CD4-positive, CD25-positive, alpha-beta regulatory T cell (primary cell): ENCODE measurements at regions not wholly inside any gene's neighbourhood (a gene's known extent, or its start where the extent isn't known, plus 50 kb on each side); places are given as distances from the start of the nearest gene placed in this dataset.

Experiments used
- ATAC-seq, 2 donors: fragments of 150-1000 bp; cut with Tn5 transposase; one replicate each; pipeline ENCODE4 v1.10.0; 2021; ENCODE audit warnings: low read depth in 2 of 2, moderate number of reproducible peaks in 2 of 2, moderate library complexity in 1 of 2
- DNase-seq, 3 donors: peaks; one replicate each; pipeline versions ENCODE4 v3.0.0 to v3.0.0-alpha.2; 2012 to 2022; ENCODE audit warnings: mixed read lengths in 1 of 3
- H3K27ac ChIP-seq: one replicate; pipeline ENCODE4 v1.7.0; 2013; ENCODE audit warnings: mild to moderate bottlenecking, low read length; ENCODE audit not compliant: insufficient read depth, poor library complexity, severe bottlenecking
- H3K27me3 ChIP-seq: one replicate; pipeline ENCODE4 v1.7.0; 2013; ENCODE audit warnings: low read length; ENCODE audit not compliant: control insufficient read depth, insufficient read depth
- H3K36me3 ChIP-seq: one replicate; pipeline ENCODE4 v1.7.0; 2013; ENCODE audit warnings: mild to moderate bottlenecking, low read length, moderate library complexity; ENCODE audit not compliant: control insufficient read depth, insufficient read depth
- H3K4me1 ChIP-seq: 2 replicates; pipeline ENCODE4 v1.7.0; 2013; ENCODE audit warnings: mild to moderate bottlenecking, low read length; ENCODE audit not compliant: insufficient read depth, control insufficient read depth, poor library complexity, severe bottlenecking
- H3K4me3 ChIP-seq: one replicate; pipeline ENCODE4 v1.7.0; 2013; ENCODE audit warnings: low read depth, mild to moderate bottlenecking, low read length, moderate library complexity
- H3K9me3 ChIP-seq, 2 experiments: 1 replicate in 1 of 2; 2 replicates in 1 of 2; pipeline ENCODE4 v1.7.0; 2013; ENCODE audit warnings: low read length in 2 of 2, mild to moderate bottlenecking in 1 of 2, moderate library complexity in 1 of 2; ENCODE audit not compliant: control insufficient read depth in 2 of 2
- H3K27ac Mint-ChIP-seq, 3 donors: one replicate each; pipeline ENCODE4 v1.8.0; 2020 to 2022; ENCODE audit warnings: mild to moderate bottlenecking in 3 of 3, mixed read lengths in 3 of 3, moderate library complexity in 2 of 3
- H3K27me3 Mint-ChIP-seq: one replicate; pipeline ENCODE4 v1.8.0; 2022; ENCODE audit warnings: mild to moderate bottlenecking, mixed read lengths
- H3K36me3 Mint-ChIP-seq: one replicate; pipeline ENCODE4 v1.8.0; 2020; ENCODE audit warnings: mixed read lengths
- H3K4me1 Mint-ChIP-seq, 4 donors: one replicate each; pipeline ENCODE4 v1.8.0; 2020 to 2022; ENCODE audit warnings: mixed read lengths in 4 of 4, mild to moderate bottlenecking in 1 of 4
- H3K4me3 Mint-ChIP-seq, 4 donors: one replicate each; pipeline ENCODE4 v1.8.0; 2020 to 2022; ENCODE audit warnings: mild to moderate bottlenecking in 4 of 4, mixed read lengths in 4 of 4, moderate library complexity in 3 of 4
- H3K9me3 Mint-ChIP-seq, 7 donors: one replicate each; pipeline ENCODE4 v1.8.0; 2020 to 2022; ENCODE audit warnings: mixed read lengths in 7 of 7, mild to moderate bottlenecking in 3 of 7, moderate library complexity in 2 of 7

DNA sequence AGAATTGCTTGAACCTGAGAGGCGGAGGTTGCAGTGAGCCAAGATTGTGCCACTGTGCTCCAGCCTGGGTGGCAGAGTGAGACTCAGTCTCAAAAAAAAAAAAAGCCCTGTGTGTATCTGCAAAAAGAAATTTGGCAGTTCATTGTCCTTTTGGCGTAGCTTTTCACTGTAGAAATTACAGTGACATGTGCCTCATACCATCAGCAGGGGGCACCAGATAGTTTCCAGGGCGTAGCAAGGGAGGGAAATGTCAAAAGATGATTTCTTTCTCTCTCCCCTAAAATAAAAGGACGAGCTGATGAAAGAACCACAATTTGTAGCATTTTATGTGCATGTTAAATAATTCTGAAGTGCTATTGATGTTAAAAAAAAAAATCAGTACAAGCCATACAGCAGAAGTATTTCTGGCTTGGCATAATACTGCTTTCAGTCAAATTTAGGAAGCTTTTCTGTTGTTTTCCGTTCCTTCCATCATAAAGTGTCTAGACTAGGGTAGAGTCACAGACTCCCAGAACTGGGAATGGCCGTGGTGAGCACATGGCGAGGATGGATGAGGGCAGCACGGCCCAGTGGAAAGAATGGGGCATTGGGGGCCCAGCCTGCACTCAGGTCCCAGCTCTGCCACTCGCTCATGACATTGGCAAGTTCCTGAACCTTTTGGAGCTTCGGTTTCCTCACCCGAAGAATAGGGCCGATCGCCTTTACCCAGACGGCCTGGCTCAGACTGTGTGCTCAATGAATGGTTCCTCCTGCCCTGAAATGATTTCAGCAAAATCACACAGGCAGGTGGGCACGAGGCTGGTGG is 59.8 kb upstream of the RPH3AL start:
- H3K4me1 Mint-ChIP-seq = peaks cover 38 to 81% (median 65%) of the 10 kb centered on the region in 4 donors
- Histone ChIP-seq H3K27ac (peak overlapping the region; percentile 79), H3K4me3 (peak overlapping the region; percentile 75), H3K4me1 (peaks cover 76% of the 10 kb centered on the region), H3K27me3 (no peaks in the 10 kb centered on the region), H3K9me3 (no peaks in the 10 kb centered on the region), H3K36me3 (no peaks in the 10 kb centered on the region)
- H3K36me3 Mint-ChIP-seq = peaks cover 9% of the 10 kb centered on the region
- H3K27me3 Mint-ChIP-seq = peaks cover 15% of the 10 kb centered on the region
- H3K27ac Mint-ChIP-seq = peak overlapping the region; percentile 96 to 97 (median 97)
- DNase-seq = peak; percentile 60 to 85 (median 80)
- peak in 1 of 2 donors; percentile 23 for ATAC-seq
- peaks cover 0 to 2% (median 0%) of the 10 kb centered on the region in 7 donors for H3K9me3 Mint-ChIP-seq
- peak overlapping the region; percentile 93 to 98 (median 96) for H3K4me3 Mint-ChIP-seq

DNA sequence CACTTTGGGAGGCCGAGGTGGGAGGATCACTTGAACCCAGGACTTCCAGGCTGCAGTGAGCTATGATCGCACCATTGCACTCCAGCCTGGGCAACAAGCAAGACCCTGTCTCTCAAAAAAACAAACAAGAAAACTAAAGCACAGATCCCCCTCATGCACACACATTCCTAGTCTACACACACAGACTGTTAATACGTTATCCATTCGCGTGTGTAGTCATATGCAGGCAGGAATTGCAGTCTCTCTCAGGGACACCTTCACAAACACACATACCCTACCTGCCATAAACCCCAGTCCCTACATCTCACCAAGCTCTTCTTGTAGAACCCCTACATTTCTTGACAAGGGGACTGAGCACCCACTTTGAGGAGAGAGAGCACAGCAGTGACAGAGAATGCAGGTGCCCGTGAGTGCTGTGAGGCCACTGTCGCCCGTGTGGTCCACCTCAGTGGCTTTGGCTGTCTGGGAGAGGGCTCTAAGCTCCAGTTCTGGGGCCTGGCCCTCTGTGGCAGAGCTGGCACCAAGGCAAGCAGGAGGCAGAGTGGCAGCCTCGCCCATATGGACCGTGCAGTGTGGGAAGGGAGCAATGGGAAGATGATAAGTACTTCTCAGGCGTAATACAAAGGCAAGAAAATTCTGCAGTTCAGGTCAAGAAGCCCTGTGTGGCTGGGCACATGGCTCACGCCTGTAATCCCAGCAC is 59.0 kb upstream of the RPH3AL start:
- H3K36me3 Mint-ChIP-seq = peaks cover 9% of the 10 kb centered on the region
- Histone ChIP-seq H3K27me3 (no peaks in the 10 kb centered on the region), H3K27ac (peak overlapping the region; percentile 87), H3K9me3 (no peaks in the 10 kb centered on the region), H3K36me3 (no peaks in the 10 kb centered on the region), H3K4me1 (peaks cover 68% of the 10 kb centered on the region), H3K4me3 (no peak overlapping the region)
- ATAC-seq = no peak
- no peak for DNase-seq
- peak overlapping the region in 2 of 3 donors; percentile 97 for H3K27ac Mint-ChIP-seq
- peaks cover 15% of the 10 kb centered on the region for H3K27me3 Mint-ChIP-seq
- peaks cover 38 to 79% (median 63%) of the 10 kb centered on the region in 4 donors for H3K4me1 Mint-ChIP-seq
- H3K4me3 Mint-ChIP-seq = peak overlapping the region; percentile 93 to 98 (median 96)
- H3K9me3 Mint-ChIP-seq = peaks cover 0 to 2% (median 0%) of the 10 kb centered on the region in 7 donors

DNA sequence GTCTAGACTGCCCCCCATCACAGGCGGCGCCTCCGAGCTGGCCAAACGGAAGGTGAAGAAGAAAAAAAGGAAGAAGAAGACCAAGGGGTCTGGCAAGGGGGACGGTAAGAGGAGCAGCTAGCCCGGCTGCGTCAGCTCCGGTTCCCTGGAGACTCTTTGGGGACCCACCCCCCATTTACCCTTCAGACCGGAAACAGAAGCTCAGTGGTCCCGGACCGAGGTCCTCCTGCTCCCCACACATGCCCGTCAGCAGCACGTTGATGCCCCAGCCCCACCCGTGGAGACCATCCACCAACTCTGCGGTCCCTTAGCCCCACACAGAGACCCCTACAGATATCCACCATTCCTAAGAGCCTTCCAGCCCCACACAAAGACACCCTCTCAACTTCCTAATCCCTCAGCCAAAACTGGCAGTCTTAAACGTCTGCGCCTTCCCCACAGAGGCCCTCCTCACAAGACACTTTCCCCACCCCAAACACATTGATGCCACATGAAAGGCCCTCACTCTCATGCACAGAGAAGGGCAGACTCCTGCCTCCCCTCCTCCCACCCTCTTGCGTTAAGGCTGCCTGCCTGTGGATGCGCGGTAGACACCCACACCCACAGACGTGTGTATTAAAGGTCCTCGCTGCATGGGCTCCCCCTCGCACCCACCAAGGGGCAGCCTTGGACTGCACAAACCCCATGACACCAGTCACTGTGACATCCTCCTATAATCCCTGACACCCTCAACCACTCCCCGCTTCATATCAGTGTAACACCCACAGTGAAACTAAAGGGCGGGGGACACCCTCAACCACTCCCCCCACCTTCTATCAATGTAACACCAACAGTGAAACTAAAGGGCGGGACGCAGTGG is 58.2 kb upstream of the RPH3AL start:
- Mint-ChIP-seq H3K9me3 (peaks cover 0 to 2% (median 0%) of the 10 kb centered on the region in 7 donors), H3K27me3 (peaks cover 15% of the 10 kb centered on the region), H3K27ac (peak overlapping the region; percentile 83 to 97 (median 97)), H3K4me3 (peak overlapping the region; percentile 88 to 98 (median 96)), H3K36me3 (peaks cover 9% of the 10 kb centered on the region), H3K4me1 (peaks cover 38 to 73% (median 58%) of the 10 kb centered on the region in 4 donors)
- DNase-seq (peak; percentile 53 to 79 (median 57)), ATAC-seq (peak; percentile 24 to 56)
- Histone ChIP-seq H3K9me3 (no peaks in the 10 kb centered on the region), H3K27ac (peak overlapping the region; percentile 87), H3K36me3 (no peaks in the 10 kb centered on the region), H3K4me3 (peak overlapping the region; percentile 55), H3K27me3 (no peaks in the 10 kb centered on the region), H3K4me1 (peaks cover 60% of the 10 kb centered on the region)

DNA sequence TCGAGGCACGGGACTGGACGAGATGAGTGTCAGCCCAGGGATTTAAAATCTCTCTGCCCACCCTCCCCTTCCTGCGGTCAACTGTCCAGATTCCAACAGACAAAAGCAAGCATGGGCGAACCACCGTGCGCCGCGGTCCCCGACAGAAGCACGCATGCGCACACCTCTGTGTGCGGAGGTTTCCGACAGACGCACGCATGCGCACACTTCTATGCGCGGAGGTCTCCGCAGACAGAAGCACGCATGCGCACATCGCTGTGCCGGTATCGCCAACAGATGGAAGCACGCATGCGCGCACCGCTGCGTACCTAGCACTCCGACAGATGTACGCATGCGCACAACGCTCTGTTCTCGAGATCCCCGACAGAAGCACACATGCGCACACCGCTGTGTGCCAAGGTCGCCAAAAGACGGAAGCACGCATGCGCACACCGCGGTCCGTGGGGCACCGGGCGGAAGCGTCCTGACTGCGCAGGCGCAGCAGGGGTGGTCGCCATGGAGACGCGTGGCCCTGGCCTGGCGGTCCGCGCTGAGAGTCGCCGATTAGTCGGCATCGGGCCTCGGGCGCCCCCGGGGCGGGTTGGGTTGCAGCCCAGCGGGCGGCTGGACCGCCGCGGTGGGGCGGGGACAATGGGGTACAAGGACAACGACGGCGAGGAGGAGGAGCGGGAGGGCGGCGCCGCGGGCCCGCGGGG is 57.4 kb upstream of the RPH3AL start:
- H3K36me3 ChIP-seq = no peaks in the 10 kb centered on the region
- Mint-ChIP-seq H3K36me3 (peaks cover 12% of the 10 kb centered on the region), H3K4me1 (peaks cover 38 to 70% (median 55%) of the 10 kb centered on the region in 4 donors), H3K4me3 (peak overlapping the region; percentile 88 to 98 (median 96)), H3K9me3 (peaks cover 0 to 2% (median 0%) of the 10 kb centered on the region in 7 donors), H3K27me3 (peaks cover 15% of the 10 kb centered on the region), H3K27ac (peak overlapping the region; percentile 97 to 98 (median 97))
- H3K4me1 ChIP-seq = peaks cover 52% of the 10 kb centered on the region
- no peaks in the 10 kb centered on the region for H3K9me3 ChIP-seq
- H3K4me3 ChIP-seq = peak overlapping the region; percentile 79
- peak; percentile 99 for DNase-seq
- ATAC-seq = peak; percentile 57 to 64
- peak overlapping the region; percentile 87 for H3K27ac ChIP-seq
- no peaks in the 10 kb centered on the region for H3K27me3 ChIP-seq

- Mint-ChIP-seq H3K4me3 (peak overlapping the region; percentile 88 to 98 (median 96)), H3K27ac (peak overlapping the region; percentile 97 to 98 (median 97)), H3K4me1 (peaks cover 37 to 70% (median 57%) of the 10 kb centered on the region in 4 donors), H3K9me3 (peaks cover 0 to 2% (median 0%) of the 10 kb centered on the region in 7 donors), H3K27me3 (peaks cover 17% of the 10 kb centered on the region), H3K36me3 (peaks cover 15% of the 10 kb centered on the region)
- Histone ChIP-seq H3K9me3 (no peaks in the 10 kb centered on the region), H3K27ac (peak overlapping the region; percentile 87), H3K36me3 (peaks cover 2% of the 10 kb centered on the region), H3K4me1 (peaks cover 46% of the 10 kb centered on the region), H3K4me3 (peak overlapping the region; percentile 79), H3K27me3 (no peaks in the 10 kb centered on the region)
- DNase-seq (no peak), ATAC-seq (no peak)
Observed at GRCh38 chr17:409308-409847, 56.8 kb upstream of the RPH3AL start.

- H3K36me3 ChIP-seq = peaks cover 25% of the 10 kb centered on the region
- peaks cover 12 to 36% (median 26%) of the 10 kb centered on the region in 4 donors for H3K4me1 Mint-ChIP-seq
Observed at GRCh38 chr17:404703-405102, 52.1 kb upstream of the RPH3AL start.

More at GRCh38 chr17:404703-405102, 52.1 kb upstream of the RPH3AL start:
- DNase-seq (no peak), ATAC-seq (no peak)
- H3K27me3 ChIP-seq = no peaks in the 10 kb centered on the region
- no peak overlapping the region for H3K4me3 ChIP-seq
- H3K27ac ChIP-seq = no peak overlapping the region
- H3K4me1 ChIP-seq = peaks cover 6% of the 10 kb centered on the region
- Mint-ChIP-seq H3K9me3 (no peaks in the 10 kb centered on the region), H3K36me3 (peaks cover 30% of the 10 kb centered on the region), H3K27ac (no peak overlapping the region), H3K27me3 (peaks cover 11% of the 10 kb centered on the region), H3K4me3 (peak overlapping the region in 1 of 4 donors; percentile 40)
- H3K9me3 ChIP-seq = no peaks in the 10 kb centered on the region
